GM20431 (cell line): ENCODE measurements at regions not wholly inside any gene's neighbourhood (a gene's known extent, or its start where the extent isn't known, plus 50 kb on each side); places are given as distances from the start of the nearest gene placed in this dataset.
"Not testable (repeated sequence)": the region's sequence is repeated elsewhere in the genome, so short reads cannot be mapped to it uniquely, and the experiment has no call there.

Source experiments
- in situ Hi-C: fragments of 300-500 bp; cut with MseI, MboI; formaldehyde crosslinking; loops from one replicate; pipeline ENCODE4 v1.15.0; 2020; ENCODE audit warnings: low sequenced_read_pairs; ENCODE audit not compliant: unreplicated experiment

DNA sequence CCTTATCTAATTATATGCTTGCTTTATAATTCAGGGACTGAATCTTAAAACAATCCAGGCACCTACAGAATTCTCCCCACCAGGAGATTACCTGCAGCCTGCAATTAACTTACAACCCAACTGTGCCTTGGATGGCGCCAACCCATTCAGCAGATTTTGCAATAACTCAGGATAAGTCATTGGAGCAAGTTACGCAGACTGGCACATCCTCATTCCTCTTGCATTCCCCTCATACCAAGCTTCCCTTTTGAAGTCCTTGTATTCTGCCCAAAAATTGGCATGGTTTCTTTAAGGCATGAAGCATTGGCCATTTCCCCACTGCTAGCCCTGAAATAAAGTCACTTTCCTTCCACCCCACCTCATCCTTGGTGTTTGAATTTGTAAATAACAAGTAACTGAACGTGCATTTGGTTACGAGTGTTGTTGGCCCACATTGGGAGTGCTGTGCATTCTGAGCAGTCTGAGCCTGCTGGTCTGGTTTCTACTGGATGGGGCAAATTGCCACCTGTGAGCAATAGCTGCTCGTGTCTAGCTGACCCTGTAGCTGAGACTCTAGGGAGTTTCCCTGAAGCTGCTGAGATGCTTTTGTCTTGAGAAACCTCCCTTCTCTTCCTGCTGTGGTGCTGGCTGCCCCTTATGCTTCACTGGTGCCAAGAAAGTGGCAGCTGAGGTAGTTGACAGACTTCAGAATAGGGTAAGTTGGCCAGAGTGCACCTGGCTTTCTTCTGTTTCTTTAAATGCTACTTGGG is 99.2 kb upstream of the SCAF11 start:
- in situ Hi-C loops = no loop called here

DNA sequence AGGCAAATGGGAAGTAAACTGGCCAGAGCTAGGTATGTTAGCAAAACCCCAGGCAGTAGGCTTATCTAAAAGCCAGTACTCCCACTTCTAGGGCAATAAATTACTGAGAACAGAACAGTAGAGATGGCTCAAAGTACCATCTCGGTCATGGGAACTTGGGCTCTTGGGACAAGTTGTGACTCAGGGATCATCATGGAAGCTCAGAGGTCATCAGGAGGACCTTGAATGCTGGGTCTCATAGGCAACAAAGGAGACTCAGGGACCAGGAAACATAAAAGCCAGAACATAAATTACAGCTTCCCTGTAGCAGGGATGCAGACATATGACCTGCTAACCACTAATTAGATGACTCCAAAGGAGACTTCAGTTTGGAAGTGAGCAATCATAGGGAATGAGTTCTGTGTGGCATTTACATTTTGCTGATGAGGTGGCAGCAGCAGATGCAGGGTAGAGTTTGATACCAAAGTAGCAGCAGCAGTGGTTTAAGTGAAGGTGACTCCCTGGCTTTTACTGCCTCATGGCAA is 97.6 kb upstream of the SCAF11 start:
- in situ Hi-C loops = no loop called here

DNA sequence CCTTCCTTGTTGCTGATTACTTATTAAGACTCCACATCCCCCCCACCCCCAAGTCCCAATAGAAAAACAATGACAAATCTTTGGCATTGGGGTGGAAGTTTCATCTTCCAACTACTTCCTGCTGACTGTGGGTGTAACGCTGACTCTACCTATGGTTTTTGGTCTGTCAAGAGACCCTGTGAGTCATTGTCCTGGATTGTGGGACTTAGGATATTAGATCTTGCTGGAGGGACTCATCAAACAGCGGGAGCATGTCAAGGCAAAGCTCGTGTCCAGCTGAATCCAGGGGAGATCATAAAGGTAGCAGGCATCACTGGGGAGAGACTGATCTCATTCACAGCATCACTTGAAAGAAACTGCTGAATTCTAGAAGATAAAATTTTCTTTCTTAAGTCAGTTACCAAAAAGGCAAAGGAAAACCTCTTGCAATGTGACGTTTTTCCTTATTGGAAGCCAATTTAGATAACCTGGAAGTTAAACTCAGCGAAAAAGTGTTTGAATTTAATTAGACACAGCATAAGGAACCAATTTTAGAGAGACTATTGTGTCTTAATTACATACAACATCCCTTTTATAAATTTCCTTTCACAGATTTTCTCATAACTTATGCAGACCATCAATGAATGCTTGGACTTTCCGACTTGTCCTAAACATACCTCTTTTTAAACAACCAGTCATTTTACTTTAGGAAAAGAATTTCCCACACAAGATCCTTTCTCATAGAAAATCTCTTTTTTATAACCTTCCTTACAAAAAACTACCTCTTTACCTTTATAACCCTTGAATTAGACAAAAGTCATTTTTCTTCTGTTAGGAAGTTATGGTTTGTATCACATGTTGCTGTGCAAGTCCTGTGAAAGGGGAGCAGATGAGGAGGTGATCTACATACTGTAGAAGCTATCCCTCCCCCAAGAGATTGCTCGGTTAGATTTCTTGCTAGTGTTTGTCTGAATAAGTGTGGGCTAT is 94.6 kb upstream of the SCAF11 start:
- in situ Hi-C loops = no loop called here

DNA sequence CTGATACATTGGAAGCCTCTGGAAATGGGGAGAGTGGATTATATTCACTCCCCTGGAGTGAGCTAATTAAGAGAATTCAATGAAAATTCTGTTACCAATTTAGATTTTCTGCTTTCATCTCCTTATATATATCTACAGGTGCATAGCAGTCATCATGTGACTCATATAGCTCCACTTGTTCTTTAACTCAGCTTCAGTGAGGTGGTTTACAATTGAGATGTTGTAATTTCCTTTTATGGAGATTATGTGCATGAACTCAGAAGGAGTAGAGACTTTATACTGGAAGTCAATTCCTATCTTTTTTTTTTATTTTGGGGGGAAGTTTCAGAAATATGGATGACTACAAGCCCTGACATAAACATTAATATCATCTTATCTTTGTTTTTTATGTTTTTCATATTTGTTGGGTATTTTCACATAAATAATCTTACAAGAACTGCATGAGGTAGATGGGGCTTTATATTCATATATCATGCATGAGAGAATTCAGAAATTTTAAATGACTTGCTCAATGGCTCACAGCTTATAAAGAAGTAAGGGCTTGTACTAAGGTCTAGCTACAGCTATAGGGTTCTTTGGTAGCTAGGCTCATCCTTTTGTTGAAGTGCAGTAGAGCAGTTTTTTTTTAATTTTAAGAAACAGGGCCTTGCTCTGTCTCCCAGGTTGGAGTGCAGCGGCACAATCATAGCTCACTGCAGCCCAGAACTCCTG is 92.3 kb upstream of the SCAF11 start:
- in situ Hi-C loops = no loop called here

DNA sequence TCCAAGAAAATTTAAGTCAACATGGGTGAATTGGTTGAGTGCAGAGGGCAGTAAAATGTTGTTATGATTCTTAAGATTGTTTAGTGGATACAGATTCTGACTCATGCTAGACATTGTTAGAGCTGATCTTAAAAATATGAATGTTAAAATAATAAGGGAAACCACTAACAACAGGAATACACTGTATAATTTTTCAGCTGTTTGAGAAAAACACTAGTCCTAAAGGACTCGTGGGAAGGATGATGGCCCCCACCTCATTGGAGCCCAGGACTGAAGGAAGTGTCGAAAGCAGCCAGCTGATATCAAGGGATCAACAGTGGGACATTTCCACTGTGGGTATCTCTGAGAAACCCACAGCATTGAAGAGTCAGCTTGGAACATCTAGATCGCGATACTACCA is 82.9 kb upstream of the SCAF11 start:
- in situ Hi-C loops = no loop called here

DNA sequence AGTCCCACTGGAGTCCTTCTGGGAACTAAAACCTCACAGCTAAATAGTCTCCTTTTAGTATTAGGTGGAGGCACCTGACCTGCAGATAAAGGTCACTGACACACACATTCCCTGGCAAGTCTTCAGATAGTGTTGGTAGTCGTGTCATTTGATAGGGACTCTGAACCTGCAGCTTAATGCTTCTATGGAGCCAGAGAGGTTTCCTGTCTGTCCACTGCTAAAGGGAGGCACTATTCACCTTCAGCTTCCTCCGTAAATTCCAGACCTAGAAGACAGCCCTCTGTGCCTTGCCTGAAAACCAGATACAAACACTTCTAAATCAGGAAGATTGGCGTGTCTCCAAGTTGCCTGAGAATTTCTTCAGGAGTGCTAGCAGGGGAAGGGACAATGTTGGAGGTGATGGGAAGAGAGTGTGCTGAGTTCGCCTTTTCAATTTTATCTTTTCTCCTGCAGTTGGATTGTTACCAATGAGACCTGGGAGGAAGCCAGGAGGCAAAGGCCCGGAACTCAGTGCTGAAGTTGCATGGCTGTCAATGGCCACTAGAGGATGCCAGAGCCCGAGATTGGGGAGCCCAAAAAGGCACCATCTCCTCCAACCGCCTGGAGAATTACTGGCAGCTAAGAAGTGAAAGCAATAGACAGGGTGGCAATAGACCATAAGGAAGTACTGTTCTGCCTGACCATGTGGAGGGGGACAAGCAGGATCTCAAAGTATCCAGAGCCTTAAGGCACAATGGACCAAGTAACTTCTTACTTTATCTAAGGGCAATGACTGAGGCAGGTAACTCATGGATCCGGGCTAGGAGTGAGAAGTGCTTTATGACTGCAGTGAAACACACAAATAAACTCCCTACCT is 81.6 kb upstream of the SCAF11 start:
- in situ Hi-C loops = no loop called here

- in situ Hi-C loops = no loop called here
Measured at GRCh38 chr12:46071335-46071734, 81.0 kb upstream of the SCAF11 start.

DNA sequence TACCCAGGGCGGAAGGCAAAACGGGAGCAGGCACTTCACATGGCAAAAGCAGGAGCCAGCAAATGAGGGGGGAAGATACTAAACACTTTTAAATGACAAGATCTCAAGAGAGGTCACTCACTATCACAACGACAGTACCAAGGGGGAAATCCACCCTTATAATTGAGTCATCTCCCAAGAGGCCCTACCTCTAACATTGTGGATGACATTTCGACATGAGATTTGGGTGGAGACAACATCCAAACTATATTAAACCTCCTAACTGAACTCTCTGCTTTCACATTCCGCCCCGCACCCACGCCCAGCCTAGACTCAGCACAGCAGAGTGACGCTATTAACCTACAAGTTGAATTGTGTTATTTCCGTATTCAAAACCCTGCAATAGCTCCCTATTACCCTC is 76.7 kb upstream of the SCAF11 start:
- in situ Hi-C loops = no loop called here

- in situ Hi-C loops = no loop called here
Measured at GRCh38 chr12:46065412-46066166, 75.2 kb upstream of the SCAF11 start.

DNA sequence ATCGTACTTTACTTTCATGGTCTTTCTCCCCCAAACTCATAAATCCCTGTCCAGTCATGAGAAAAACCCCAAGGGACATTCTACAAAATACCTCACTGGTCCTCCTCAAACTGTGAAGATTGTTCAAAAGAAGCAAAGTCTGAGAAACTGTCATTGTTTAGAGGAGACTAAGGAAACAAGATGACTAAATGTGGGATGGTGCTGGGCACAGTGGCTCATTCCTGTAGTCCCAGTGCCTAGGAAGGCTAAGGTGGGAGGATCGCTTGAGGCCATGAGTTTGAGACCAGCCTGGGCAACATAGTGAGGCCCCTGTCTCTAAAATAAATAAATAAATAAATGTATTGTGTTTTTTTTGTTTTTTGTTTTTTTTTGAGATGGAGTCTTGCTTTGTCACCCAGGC is 74.2 kb upstream of the SCAF11 start:
- in situ Hi-C loops = no loop called here

GRCh38 chr12:46058697-46059096 is 68.3 kb upstream of the SCAF11 start:
- in situ Hi-C loops = not testable (repeated sequence)

GRCh38 chr12:46050805-46051204 is 60.4 kb upstream of the SCAF11 start:
- in situ Hi-C loops = no loop called here

DNA sequence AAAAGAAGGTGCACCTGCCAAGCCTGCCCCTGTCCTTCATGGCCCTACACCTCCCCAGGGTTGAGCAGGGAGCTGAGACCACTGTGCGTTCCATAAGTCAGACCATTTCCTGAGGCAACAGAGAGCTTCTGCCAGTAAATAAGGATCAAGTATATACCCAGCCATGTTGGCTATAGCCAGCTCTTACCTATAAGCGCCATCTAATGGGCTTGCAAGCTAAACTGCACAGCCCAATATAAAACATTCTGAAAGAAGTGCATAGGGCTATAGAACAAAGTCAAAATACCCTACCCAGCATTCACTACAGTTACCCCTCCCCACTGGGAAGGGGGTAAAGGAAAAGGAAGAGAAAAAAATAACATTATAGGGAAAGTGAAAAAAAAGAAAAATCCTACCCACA is 59.3 kb upstream of the SCAF11 start:
- in situ Hi-C loops = no loop called here

GRCh38 chr12:46046436-46046835 is 56.1 kb upstream of the SCAF11 start:
- in situ Hi-C loops = no loop called here

DNA sequence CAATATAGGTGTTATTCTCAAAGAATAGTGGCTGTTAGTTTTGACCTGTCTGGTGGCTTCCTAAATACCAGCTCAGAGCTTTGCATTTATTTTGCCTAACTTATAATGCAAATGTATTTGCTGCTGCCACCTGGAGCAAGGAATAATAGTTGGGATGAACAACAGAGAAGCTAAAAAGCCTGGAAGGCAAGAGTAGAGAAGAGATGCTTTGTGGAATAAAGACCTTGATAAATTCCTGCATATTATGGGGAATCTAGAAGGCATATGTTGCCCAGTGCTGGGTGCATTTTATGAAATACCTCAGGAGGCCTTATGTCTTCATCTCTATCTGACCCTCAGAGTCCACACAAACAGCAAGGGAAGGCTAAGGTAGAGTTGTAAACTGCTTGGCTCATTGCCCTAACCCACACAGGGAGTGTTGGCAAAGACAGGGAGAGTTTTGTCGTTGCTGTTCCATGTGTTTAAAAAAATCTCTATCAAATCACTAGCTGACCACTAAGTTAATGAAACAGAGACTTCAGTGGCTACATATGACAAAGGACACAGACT is 53.7 kb upstream of the SCAF11 start:
- in situ Hi-C loops = no loop called here
